ENCODE measurements at regions not wholly inside any gene's neighbourhood (a gene's known extent, or its start where the extent isn't known, plus 50 kb on each side); places are given as distances from the start of the nearest gene placed in this dataset.
"Not testable (repeated sequence)": the region's sequence is repeated elsewhere in the genome, so short reads cannot be mapped to it uniquely, and the experiment has no call there.

GRCh38 chr10:2898509-2898860 lies 168.9 kb upstream of the PFKP start:
- DNase-seq (ENCODE audit: low spot score): no peak
- Histone ChIP-seq H3K9me3 (ENCODE audit: low read length) (no peaks in the 10 kb centered on the region), H3K4me1 (ENCODE audit: insufficient read depth, low read length, poor library complexity, severe bottlenecking) (no peaks in the 10 kb centered on the region), H3K79me2 (ENCODE audit: insufficient read depth, low read depth, low read length) (no peaks in the 10 kb centered on the region), H3K4me3 (ENCODE audit: low read depth, low read length, poor library complexity, severe bottlenecking) (no peak overlapping the region), H3K27ac (ENCODE audit: low read depth, low read length, poor library complexity, severe bottlenecking) (no peak overlapping the region), H3K9me2 (ENCODE audit: insufficient read depth, low read length) (no peaks in the 10 kb centered on the region), H3K36me3 (ENCODE audit: insufficient read depth, low read length) (no peaks in the 10 kb centered on the region), H4K20me1 (ENCODE audit: insufficient read depth, low read length) (no peaks in the 10 kb centered on the region), H3K4me2 (ENCODE audit: low read length) (no peak overlapping the region), H2AFZ (ENCODE audit: low read length) (no peak overlapping the region)
- intact Hi-C loops (cut with micrococcal nuclease; ENCODE audit: unreplicated experiment): no loop called here
- no TSS peak for BruUV-seq (replicated peaks)
- ChIA-PET POLR2A (no interaction called here), CTCF (ENCODE audit: unreplicated experiment) (no interaction called here)
- no peak for TF ChIP-seq CTCF (conservative IDR thresholded peaks at IDR 0.05; ENCODE audit: low read length)
- TF ChIP-seq EZH2phosphoT487 (IDR thresholded peaks at IDR 0.05; ENCODE audit: borderline replicate concordance, low read depth, low read length): no peak

GRCh38 chr10:2897619-2898508 lies 169.5 kb upstream of the PFKP start:
- intact Hi-C loops (cut with micrococcal nuclease; ENCODE audit: unreplicated experiment): no loop called here
- H3K4me1 ChIP-seq (ENCODE audit: insufficient read depth, low read length, poor library complexity, severe bottlenecking): no peaks in the 10 kb centered on the region
- H3K4me2 ChIP-seq (ENCODE audit: low read length): no peak overlapping the region
- H3K27ac ChIP-seq (ENCODE audit: low read depth, low read length, poor library complexity, severe bottlenecking): no peak overlapping the region
- no peak overlapping the region for H2AFZ ChIP-seq (ENCODE audit: low read length)
- H4K20me1 ChIP-seq (ENCODE audit: insufficient read depth, low read length): no peaks in the 10 kb centered on the region
- POLR2A ChIA-PET: interaction anchor here (0.6 kb wide), 1 partner anchor 564 kb away, joined by 3 read pairs; no protein-coding TSS in a partner anchor
- TF ChIP-seq CTCF (conservative IDR thresholded peaks at IDR 0.05; ENCODE audit: low read length): no peak
- DNase-seq (ENCODE audit: low spot score): no peak
- H3K4me3 ChIP-seq (ENCODE audit: low read depth, low read length, poor library complexity, severe bottlenecking): no peak overlapping the region
- CTCF ChIA-PET (ENCODE audit: unreplicated experiment): no interaction called here
- no peaks in the 10 kb centered on the region for H3K79me2 ChIP-seq (ENCODE audit: insufficient read depth, low read depth, low read length)
- H3K9me3 ChIP-seq (ENCODE audit: low read length): no peaks in the 10 kb centered on the region
- H3K9me2 ChIP-seq (ENCODE audit: insufficient read depth, low read length): no peaks in the 10 kb centered on the region
- no peaks in the 10 kb centered on the region for H3K36me3 ChIP-seq (ENCODE audit: insufficient read depth, low read length)
- no TSS peak for BruUV-seq (replicated peaks)

- BruUV-seq (replicated peaks); intact Hi-C loops (cut with micrococcal nuclease; ENCODE audit: unreplicated experiment): not testable (repeated sequence)
Measured at GRCh38 chr10:2896334-2896733, 171.0 kb upstream of the PFKP start.

More at GRCh38 chr10:2896334-2896733, 171.0 kb upstream of the PFKP start:
- H3K9me2 ChIP-seq (ENCODE audit: insufficient read depth, low read length); DNase-seq (ENCODE audit: low spot score); H3K4me2 ChIP-seq (ENCODE audit: low read length); H4K20me1 ChIP-seq (ENCODE audit: insufficient read depth, low read length); H3K36me3 ChIP-seq (ENCODE audit: insufficient read depth, low read length); H3K4me3 ChIP-seq (ENCODE audit: low read depth, low read length, poor library complexity, severe bottlenecking); H2AFZ ChIP-seq (ENCODE audit: low read length); CTCF ChIA-PET (ENCODE audit: unreplicated experiment); H3K79me2 ChIP-seq (ENCODE audit: insufficient read depth, low read depth, low read length); H3K27ac ChIP-seq (ENCODE audit: low read depth, low read length, poor library complexity, severe bottlenecking); POLR2A ChIA-PET; H3K4me1 ChIP-seq (ENCODE audit: insufficient read depth, low read length, poor library complexity, severe bottlenecking); H3K9me3 ChIP-seq (ENCODE audit: low read length): not testable (repeated sequence)
